GM10266 (cell line): ENCODE measurements at regions not wholly inside any gene's neighbourhood (a gene's known extent, or its start where the extent isn't known, plus 50 kb on each side); places are given as distances from the start of the nearest gene placed in this dataset.

Experiments
- DNase-seq: peaks from one replicate; pipeline ENCODE4 v3.0.0; 2012; ENCODE audit errors: extremely low spot score
- TF ChIP-seq, protein P1 (sequence below): IDR thresholded peaks from 2 replicates; pipeline ENCODE4 v1.5.1; 2012; ENCODE audit warnings: mild to moderate bottlenecking, low read depth; ENCODE audit not compliant: control insufficient read depth, insufficient read depth; ENCODE audit errors: missing control alignments

DNA sequence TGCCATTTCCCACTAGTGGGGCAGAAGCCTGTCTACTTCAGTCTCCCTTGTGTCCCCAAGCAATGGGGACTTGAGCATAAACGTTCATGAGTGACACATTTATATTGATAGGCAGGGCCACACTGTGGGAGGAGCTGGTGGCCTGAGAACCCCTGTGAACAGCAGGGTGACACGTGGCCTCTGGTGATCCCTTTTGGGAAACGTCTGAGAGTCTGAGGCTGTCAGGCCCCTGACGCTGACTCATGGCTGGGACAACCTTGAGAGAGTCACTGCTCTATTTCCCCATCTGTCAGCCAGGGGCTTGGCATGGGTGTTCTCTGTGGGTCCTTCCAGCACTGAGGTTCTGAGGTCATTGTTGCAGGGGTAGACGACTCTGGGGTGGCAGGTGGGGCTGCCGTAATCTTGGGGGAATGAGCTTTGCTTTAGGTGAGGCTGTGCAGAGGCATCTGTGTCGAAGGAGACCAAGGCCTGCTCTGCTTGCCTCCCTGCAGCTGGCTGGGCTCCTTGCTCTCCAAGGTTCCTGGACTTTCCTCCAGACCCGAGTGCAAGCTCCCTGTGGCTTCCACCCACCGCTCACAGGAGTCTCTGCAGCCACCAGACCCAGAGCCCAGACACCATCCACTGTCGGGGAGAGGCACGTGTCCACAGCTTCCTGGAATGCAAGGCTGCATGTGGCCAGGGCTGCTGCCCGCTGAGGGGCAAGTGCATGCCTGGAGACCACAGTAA is 54.7 kb downstream of the SMIM38 start:
- peak; percentile 52 for DNase-seq

DNA sequence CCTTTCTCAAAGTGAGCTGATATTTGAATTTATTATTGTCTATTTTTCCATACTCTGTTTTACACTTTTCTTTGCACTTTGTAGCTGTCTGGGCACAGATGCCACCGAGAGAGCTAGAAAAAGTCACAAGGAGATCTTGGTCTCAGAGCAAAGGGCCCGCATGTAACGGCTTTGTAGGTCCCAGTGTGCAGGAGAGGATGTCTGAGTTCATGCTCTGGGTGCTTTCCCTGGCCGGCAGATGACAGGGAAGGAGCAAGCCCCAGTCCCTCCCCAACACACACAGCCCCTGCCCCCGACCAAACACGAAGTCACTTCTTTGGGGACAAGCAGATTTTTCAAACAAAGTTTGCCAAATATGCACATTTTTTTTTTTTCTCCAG is 55.8 kb downstream of the SMIM38 start:
- peak; percentile 45 for DNase-seq
- TF ChIP-seq, protein P1, sequence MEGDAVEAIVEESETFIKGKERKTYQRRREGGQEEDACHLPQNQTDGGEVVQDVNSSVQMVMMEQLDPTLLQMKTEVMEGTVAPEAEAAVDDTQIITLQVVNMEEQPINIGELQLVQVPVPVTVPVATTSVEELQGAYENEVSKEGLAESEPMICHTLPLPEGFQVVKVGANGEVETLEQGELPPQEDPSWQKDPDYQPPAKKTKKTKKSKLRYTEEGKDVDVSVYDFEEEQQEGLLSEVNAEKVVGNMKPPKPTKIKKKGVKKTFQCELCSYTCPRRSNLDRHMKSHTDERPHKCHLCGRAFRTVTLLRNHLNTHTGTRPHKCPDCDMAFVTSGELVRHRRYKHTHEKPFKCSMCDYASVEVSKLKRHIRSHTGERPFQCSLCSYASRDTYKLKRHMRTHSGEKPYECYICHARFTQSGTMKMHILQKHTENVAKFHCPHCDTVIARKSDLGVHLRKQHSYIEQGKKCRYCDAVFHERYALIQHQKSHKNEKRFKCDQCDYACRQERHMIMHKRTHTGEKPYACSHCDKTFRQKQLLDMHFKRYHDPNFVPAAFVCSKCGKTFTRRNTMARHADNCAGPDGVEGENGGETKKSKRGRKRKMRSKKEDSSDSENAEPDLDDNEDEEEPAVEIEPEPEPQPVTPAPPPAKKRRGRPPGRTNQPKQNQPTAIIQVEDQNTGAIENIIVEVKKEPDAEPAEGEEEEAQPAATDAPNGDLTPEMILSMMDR, result no peak

More for the DNA sequence above, 54.7 kb downstream of the SMIM38 start:
- TF ChIP-seq, protein P1, result no peak

- no peak for DNase-seq
- TF ChIP-seq, protein P1, result peak; percentile 34
Measured at GRCh38 chr11:69211920-69212797, 56.4 kb downstream of the SMIM38 start.

DNA sequence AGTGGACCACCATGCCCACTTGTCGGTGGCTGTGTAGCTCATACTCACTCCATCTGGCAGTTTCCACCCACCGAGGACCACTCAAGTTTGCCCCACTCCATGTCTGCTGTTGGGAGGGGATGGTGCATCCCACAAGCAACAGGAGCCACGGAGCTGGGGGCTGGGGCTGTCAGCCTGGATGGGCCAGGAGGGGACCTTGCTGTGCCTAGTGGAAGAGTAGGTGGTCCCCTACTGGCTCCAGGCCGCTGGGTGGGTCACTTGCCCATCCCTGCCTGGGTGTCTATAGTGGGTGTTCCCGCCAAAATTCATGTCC is 57.0 kb downstream of the SMIM38 start:
- no peak for DNase-seq
- TF ChIP-seq, protein P1, result no peak

DNA sequence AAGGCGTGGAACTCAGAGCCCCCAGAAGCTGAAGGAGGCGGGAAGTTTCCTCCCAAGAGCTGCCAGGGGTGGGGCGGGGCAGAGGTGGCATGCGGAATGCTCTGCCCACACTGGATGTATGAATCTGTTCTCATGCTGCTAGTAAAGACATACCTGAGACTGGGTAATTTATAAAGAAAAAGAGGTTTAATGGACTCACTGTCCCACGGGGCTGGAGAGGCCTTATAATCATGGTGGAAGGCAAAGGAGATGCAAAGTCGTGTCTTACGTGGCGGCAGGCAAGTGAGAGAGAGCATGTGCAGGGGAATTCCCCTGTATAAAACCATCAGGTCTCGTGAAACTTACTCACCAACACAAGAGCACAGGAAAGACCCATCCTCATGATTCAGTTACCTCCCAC is 57.6 kb downstream of the SMIM38 start:
- TF ChIP-seq, protein P1, result no peak
- no peak for DNase-seq

DNA sequence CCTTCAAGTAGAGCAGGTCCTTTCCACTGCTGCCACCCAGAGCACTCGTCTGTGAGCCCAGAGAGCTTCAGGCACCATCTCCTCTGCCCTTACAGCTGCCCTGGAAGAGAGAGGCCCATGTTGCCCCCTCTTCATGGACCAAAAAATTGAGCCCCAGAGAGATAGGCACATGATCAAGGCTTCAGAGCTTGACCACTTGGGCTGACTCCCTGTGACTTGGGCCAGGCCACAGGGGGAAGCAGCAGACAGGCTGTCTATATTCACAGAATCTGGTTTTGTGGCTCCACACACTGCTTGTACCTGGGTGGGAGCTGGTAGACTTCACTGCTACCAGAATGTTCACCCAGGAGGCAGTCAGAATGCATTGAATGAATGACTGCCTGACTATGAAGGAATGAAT is 58.2 kb downstream of the SMIM38 start:
- TF ChIP-seq, protein P1, result no peak
- DNase-seq, result no peak

DNA sequence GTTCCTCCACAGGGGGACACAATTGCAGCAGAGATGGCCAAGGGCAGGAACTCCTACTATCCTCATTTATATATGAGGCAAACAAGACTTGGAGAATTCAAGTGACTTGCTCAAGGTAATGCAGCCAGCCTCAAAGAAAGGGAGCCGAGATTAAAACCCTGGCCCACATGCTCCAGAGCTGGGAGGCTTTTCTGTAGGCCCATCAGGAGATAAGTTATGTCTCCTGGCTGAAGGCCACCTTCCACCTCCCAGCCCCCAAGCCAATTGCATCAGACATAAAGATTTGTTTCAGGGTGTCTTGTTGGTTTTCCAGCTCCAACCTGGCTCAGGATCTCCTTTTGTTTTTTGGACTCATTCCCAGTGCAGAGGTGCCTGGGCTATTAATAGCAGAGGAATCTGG is 59.5 kb downstream of the SMIM38 start:
- TF ChIP-seq, protein P1, result no peak
- no peak for DNase-seq
